T47D (cell line): ENCODE measurements at regions not wholly inside any gene's neighbourhood (a gene's known extent, or its start where the extent isn't known, plus 50 kb on each side); places are given as distances from the start of the nearest gene placed in this dataset.
"Not testable (repeated sequence)": the region's sequence is repeated elsewhere in the genome, so short reads cannot be mapped to it uniquely, and the experiment has no call there.

ENCODE experiments used
- DNase-seq, 2 experiments: peaks; one replicate each; pipeline versions ENCODE4 v3.0.0 to v3.0.0-alpha.2; 2011 to 2012; ENCODE audit warnings: low read depth in 1 of 2, low spot score in 1 of 2
- JUND ChIP-seq: IDR thresholded peaks from 2 replicates; pipeline ENCODE4 v1.6.1; 2012; ENCODE audit warnings: low read depth
- in situ Hi-C: cut with HindIII; loops from 2 replicates; pipeline ENCODE4 v1.10.0; 2016; ENCODE audit warnings: low sequenced_read_pairs, low pct_unique_long_range_greater_than_20kb

DNA sequence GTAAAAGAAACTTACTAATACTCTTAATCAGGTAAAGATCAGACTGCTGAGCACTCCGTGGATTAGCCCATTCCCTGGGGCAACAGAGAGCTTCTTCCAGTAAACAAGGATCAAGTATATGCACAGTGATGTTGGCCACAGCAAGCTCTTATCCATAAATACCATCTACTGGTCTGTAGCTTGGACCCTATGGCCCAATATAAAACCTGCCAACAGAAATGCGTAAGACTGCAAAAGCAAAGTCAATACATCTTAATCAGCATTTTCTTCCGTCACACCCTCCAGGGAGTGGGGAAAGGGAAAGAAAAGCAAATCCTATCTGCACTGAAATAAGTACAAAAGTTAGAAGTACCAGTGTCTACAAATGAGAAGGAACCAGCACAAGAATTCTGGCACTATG, 1082.1 kb downstream of the ZPLD1 start:
- DNase-seq, result peak in 1 of 2 experiments; percentile 49
- TF ChIP-seq JUND, result no peak
- in situ Hi-C loops, result no loop called here

DNA sequence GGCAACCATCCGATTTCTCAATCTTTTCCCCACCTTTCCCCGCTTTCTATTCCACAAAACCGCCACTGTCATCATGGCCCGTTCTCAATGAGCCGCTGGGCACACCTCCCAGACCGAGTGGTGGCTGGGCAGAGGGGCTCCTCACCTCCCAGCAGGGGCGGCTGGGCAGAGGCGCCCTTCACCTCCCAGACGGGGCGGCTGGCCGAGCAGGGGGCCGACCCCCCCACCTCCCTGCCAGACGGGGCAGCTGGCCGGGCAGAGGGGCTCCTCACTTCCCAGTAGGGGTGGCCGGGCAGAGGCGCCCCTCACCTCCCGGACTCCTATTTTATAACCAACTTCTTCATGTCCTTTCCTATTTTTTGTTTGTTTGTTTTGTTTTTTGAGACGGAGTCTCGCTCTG, 1096.5 kb downstream of the ZPLD1 start:
- in situ Hi-C loops, result not testable (repeated sequence)

DNA sequence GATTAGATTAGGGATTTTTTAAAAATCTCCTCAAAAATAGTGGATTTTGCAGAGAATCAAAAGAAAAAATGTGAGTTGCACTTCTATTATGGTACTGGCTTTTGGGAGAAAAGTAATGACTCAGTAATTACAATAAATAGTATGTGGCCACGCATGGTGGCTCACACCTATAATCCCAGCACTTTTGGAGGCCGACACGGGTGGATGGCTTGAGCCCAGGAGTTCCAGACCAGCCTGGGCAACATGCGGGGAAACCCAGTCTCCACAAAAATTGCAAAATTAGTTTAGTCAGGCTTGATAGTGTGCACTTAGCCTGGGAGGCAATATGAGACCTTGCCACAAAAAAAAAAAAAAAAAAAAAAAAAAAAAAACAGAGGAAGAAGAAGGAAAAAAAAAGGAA, 1098.2 kb downstream of the ZPLD1 start:
- no peak for TF ChIP-seq JUND
- no peak for DNase-seq
- in situ Hi-C loops, result no loop called here

More for the DNA sequence above, 1096.5 kb downstream of the ZPLD1 start:
- not testable (repeated sequence) for DNase-seq

DNA sequence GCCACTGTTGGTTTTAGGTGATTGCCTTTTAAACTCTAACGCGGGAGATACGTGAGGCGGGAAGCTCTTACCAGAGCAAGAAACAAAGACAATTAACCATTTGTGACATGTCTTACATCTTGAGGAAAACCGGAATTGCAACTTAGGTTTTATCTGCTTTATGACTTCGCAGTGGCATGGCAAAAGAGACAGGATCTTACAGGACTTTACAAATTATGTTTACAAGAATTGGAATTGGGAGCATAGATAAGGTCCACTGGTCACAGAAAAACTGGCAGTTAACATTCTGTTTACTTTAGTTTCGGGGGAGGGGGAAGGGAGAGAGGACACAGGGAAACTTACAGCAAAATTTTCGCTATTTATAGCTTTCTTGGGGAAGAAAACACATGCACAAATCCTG, 1119.6 kb downstream of the ZPLD1 start:
- DNase-seq, result peak in 1 of 2 experiments; percentile 4
- TF ChIP-seq JUND, result no peak
- in situ Hi-C loops, result no loop called here

DNA sequence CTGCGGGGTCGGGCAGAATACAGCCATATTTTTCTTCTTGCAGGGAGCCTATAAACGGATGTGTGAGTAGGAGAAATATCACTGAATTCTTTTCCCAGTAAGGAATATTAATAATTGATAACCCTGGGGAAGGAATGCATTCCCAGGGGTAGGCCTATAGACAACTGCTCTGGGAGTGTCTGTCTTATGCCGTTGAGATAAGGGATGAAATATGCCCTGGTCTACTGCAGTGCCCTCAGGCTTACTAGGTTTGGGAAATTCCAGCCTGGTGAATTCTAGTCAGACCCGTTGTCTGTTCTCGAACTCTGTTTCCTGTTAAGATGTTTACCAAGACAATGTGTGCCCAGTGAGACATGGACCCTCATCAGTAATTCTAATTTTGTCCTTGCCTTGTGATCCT, 1129.3 kb downstream of the ZPLD1 start:
- in situ Hi-C loops, DNase-seq: not testable (repeated sequence)

DNA sequence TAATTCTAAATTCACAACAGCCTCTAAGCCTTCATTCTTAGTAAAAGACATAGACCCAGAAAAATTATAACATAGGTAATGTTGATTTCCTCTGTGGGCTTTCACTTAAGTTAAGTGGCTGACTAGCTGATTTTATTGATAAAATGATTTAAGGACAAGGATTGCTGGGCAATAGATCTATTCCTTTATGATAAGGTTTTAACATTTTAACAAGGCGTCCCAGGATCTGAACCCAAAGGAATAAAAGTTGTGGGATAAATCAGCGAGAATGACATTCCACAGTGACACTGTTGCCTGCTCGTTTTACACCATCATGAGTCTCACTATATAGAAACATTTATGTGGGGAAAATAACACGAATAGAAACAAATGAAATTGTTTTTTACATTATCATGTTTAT, 1151.0 kb downstream of the ZPLD1 start:
- TF ChIP-seq JUND, result no peak
- in situ Hi-C loops, result no loop called here
- no peak for DNase-seq

DNA sequence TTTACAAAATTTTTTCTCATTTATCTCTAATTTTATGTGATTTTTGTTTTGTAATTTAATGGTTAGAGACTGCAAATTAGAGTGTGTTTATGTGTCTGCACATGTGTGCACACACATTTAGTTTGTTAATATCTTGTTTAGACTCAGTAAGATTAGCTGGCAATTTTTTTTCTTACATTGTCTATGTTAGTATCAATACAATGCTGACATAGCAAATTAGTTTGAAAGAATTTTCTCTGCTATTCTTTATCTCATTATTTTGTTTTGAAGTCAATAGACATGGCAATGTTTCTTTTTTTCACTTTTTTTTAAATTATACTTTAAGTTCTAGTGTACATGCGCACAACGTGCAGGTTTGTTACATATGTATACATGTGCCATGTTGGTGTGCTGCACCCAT, 1155.0 kb downstream of the ZPLD1 start:
- in situ Hi-C loops, result no loop called here
- no peak for TF ChIP-seq JUND

DNA sequence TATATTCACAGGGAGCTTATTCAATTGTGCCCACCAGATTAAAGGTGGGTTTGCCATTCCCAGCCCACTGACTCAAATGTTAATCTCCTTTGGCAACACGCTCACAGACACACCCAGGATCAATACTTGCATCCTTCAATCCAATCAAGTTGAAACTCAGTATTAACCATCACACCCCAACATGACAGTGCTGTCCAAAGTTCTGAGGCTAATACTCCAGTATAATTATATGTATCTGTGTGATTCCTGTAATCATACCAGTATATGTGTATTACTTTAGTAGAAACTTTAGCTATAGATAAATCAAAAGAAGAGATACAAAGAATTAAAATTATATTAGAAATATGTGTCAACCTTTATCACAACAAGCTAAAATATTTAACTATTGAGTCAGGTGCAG, 1166.0 kb downstream of the ZPLD1 start:
- TF ChIP-seq JUND, result no peak
- in situ Hi-C loops, result no loop called here
- DNase-seq, result no peak

More for the DNA sequence above, 1155.0 kb downstream of the ZPLD1 start:
- DNase-seq, result no peak

DNA sequence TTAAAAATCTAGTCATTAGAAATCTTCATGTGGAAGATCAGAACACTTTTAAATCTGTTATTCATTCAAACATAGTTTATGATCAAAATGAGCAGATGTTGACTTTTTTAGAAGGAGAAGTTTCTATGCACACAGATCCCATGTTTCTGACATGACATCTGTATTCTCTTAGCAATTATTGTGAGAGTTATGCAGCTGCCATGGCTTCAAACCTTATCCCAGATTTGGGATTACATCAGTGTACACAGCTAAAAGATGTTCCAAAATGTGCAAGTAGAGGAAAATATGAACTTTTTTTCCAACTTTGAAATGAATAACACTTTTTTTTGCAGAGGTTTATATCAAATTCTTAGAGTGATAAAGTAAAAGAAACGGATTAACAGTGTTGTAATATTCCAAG, 1166.9 kb downstream of the ZPLD1 start:
- no peak for DNase-seq
- in situ Hi-C loops, result no loop called here
- TF ChIP-seq JUND, result no peak

DNA sequence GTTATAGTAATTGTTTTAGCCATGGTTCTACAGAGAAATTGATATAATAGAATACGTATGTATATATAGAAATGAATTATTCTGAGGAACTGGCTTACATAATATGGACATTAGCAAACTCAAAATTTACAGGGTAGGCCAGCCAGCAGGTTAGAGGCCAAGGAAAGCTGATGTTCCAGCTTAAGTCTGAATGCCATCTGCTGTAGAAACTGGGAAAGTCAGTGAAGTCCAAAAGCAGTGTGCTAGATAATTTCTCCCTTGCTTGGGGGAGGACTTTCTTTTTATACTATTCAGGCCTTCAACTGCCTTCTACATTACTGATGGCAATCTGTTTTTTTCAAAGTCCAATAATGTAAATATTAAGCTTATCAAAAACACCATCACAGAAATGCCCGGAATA, 1174.7 kb downstream of the ZPLD1 start:
- no peak for TF ChIP-seq JUND
- peak in 1 of 2 experiments; percentile 44 for DNase-seq
- in situ Hi-C loops, result no loop called here

DNA sequence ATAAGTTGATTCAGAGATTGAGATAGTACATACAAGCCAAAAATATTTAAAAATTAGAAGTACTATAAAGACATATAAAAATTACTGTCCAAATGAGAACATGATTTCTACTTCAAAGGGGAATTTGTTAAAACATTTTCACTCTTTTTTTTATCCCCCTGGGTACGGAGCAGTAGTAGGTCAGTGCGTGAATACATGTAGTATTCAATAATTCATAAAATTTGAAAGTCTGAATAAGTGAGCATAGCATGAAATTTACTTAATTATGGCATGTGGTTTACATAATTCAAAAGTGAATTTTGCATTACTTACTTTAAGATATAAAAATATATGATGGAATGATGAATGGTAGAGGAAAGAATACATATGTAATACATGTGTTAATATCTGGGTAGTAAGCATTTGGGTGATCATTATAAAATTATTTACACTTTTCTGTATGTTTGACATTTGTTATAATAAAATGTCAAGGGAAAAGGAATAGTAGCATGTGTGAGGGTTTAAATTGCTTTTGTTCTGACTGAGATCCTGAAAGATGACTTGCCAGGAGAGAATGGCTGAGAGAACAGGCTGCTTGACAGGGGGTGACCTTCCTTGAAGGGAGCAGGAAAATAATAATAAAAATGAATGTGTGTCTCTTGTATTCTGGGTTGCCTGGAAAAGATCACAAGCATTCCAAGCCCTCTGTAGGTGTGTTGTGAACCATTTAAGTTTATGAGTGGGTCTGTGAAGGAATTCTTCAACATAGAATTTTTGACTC, 1178.8 kb downstream of the ZPLD1 start:
- in situ Hi-C loops, result no loop called here
- TF ChIP-seq JUND, result no peak
- no peak for DNase-seq

DNA sequence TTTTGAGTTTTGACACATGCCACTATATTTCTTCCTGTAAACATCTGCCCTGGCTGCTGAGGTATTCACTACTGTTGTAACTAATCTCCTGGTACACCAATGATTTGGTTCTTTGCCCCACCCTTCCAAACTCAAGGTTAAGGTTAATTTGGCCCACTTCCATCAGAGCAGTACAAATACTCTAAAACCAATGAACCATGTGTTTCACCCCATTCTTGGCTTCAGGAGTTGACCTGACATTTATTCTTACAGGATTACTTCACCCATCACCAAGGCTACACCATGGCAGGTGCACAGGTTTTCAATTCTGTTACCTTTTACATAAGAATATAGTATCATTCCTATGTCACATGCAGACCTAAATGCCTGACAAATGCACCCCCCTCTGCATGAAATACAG, 1179.9 kb downstream of the ZPLD1 start:
- DNase-seq, result no peak
- in situ Hi-C loops, result no loop called here
- TF ChIP-seq JUND, result no peak

DNA sequence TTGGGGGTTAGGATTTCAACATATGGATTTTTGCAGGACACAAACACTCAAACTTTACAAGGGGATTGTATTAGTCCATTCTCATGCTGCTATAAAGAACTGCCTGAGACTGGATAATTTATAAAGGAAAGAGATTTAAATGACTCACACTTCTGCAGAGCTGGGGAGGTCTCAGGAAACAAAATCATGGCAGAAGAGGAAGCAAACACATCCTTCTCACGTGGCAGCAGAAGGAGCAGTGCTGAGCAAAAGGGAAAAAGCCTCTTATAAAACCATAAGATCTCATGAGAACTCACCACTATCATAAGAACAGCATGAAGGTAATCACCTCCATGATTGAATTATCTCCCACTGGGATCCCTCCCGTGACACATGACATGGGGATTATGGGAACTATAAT, 1183.1 kb downstream of the ZPLD1 start:
- in situ Hi-C loops, result no loop called here
- TF ChIP-seq JUND, result no peak
- no peak for DNase-seq

DNA sequence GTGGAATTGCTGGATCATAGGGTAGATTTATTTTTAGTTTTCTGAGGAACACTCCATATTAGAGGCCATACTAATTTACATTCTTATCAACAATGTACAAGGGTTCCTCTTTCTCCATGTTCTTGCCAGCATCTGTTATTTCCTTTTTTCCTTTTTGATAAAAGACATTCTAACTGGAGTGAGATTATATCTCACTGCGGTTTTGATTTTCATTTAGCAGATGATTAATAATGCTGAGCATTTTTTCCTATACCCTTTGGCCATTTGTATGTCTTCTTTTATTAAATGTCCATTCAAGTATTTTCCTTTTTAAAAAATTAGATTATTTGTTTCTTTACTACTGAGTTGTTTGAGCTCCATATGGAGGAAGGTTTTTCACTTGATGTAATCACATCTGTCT, 1189.5 kb downstream of the ZPLD1 start:
- in situ Hi-C loops, result no loop called here
- no peak for TF ChIP-seq JUND
- no peak for DNase-seq

DNA sequence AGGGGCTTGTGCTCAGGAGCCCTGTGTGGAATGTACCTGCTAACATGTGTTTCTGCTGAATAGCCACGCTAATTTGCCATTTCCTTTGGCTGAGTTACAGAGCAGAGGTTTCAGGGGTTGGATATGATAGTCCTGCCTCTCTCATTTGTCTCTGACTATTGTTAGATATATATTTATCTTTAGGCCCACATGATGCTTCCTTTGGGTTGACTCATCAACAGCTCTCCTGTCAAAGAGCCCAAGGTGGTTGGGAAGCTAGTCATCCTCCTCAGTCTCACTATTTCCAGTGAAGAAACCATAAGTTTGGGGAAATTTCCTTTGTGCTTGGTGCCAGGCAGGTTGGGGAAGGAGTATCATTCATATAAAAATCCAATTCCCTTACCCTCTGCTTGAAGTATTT, 1194.6 kb downstream of the ZPLD1 start:
- no peak for TF ChIP-seq JUND
- no peak for DNase-seq
- in situ Hi-C loops, result no loop called here
